T-helper 2 cell treated with Interferon-gamma antibody and Interleukin-4, amounts not matched to agents 5 μg/mL and 100 μg/mL, for 36 hours (primary cell): ENCODE measurements at regions not wholly inside any gene's neighbourhood (a gene's known extent, or its start where the extent isn't known, plus 50 kb on each side); places are given as distances from the start of the nearest gene placed in this dataset.

Source experiments
- DNase-seq: peaks from one replicate; pipeline ENCODE4 v3.0.0; 2021; ENCODE audit warnings: low spot score
- H3K27ac Mint-ChIP-seq: one replicate; pipeline ENCODE4 v1.8.0; 2021; ENCODE audit warnings: mild to moderate bottlenecking, mixed read lengths
- H3K27me3 Mint-ChIP-seq: one replicate; pipeline ENCODE4 v1.8.0; 2021; ENCODE audit warnings: low read depth, mixed read lengths
- H3K36me3 Mint-ChIP-seq: one replicate; pipeline ENCODE4 v1.8.0; 2021; ENCODE audit warnings: low read depth, mixed read lengths
- H3K4me1 Mint-ChIP-seq: one replicate; pipeline ENCODE4 v1.8.0; 2021; ENCODE audit warnings: low read depth, mixed read lengths
- H3K4me3 Mint-ChIP-seq: one replicate; pipeline ENCODE4 v1.8.0; 2022; ENCODE audit warnings: mild to moderate bottlenecking, moderate library complexity, mixed read lengths
- H3K9me3 Mint-ChIP-seq: one replicate; pipeline ENCODE4 v1.8.0; 2021; ENCODE audit warnings: mixed read lengths

DNA sequence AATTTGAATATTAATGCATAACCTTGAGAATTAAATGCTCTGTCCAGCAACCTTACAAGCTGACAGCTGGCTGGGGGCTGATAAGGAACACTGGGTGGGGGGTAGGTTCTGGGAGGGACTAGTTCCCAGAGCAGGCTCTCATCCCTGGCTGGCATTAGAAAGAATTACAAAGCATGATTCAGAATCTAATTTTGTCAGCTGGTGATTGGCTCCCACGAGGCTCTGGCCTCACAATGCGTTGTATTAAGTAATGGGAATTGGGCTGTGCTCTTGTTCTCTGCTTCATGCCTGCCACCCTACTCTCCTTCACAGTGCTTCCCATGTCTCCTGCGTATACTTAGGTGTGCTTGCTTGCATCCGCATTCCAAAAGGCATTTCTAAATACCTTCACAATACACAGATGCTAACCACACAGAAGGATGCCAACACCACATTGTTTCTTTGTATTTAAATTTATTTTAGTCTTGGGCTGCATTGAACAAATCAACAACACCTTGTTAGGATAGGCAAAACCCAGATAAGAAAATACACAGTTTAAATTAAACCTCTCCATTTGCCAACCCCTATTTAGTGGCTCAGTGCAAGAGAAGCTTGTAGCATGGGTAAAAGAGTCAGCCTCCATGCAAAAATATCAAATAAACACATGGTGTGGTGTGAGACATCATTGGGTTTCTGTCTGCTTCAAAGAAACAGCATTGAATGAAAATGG is 434.5 kb upstream of the JAG1 start:
- Mint-ChIP-seq H3K27me3 (no peaks in the 10 kb centered on the region), H3K4me1 (no peaks in the 10 kb centered on the region), H3K36me3 (no peaks in the 10 kb centered on the region), H3K4me3 (no peak overlapping the region), H3K9me3 (peaks cover 4% of the 10 kb centered on the region), H3K27ac (no peak overlapping the region)
- DNase-seq = no peak

DNA sequence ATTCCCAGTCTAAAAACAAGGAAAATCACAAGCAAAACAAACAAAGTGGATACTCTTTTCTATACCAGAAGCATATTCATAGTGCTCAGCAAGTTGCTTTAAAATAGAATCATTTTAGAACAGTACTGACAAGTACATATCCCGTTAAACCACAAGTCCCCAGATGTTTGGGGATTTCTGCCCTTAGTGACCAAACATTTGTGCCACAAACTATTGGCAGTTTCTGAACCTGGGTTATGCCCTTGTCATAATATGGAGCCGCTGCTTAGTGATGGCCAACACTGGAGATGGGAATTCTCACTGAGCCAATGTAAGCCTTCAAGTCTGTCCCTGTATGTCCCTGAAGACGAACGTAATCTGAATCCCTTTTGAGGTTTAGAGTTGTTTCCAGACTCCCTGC is 436.7 kb upstream of the JAG1 start:
- Mint-ChIP-seq H3K4me1 (no peaks in the 10 kb centered on the region), H3K9me3 (no peaks in the 10 kb centered on the region), H3K27me3 (no peaks in the 10 kb centered on the region), H3K36me3 (no peaks in the 10 kb centered on the region), H3K27ac (no peak overlapping the region), H3K4me3 (no peak overlapping the region)
- no peak for DNase-seq

DNA sequence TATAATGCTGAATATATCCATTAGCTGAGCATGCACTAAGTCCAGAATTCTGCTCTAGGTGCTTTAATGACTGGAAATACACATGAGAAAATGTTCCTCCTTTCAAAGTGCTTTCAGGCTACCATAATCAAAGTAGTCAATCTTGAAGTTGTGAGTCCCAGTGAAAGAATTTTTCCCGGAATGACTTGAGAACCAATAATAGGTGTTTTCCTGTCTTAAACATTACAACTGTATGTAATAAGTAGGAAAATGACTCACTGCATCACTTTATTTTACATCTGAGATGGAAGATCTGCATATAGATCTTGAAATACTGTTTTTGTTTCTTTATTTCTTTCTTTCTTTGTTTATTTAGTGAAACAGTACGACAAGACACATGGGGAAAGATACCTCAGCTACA is 437.4 kb upstream of the JAG1 start:
- no peak for DNase-seq
- no peaks in the 10 kb centered on the region for H3K4me1 Mint-ChIP-seq
- H3K9me3 Mint-ChIP-seq = no peaks in the 10 kb centered on the region
- no peaks in the 10 kb centered on the region for H3K36me3 Mint-ChIP-seq
- no peak overlapping the region for H3K4me3 Mint-ChIP-seq
- H3K27me3 Mint-ChIP-seq = no peaks in the 10 kb centered on the region
- no peak overlapping the region for H3K27ac Mint-ChIP-seq

DNA sequence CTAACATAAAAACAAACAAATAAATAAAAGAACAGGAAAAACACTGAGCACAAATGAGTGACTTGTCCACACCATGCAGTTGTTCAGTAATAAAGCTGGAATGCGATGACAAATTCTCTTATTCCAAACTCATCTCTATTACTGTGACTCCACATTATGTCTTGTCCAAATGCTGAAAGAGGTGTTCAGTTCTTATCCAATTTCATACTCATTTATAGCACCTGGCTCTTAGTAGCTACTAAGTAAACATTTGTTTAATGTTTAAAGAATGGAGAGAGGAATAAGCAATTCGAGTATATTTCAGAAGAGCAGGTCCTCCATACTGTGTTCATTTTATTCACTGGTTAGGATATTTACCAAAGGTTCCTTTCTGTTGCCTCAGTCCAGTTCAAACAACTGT is 439.0 kb upstream of the JAG1 start:
- DNase-seq = no peak
- Mint-ChIP-seq H3K27me3 (no peaks in the 10 kb centered on the region), H3K36me3 (no peaks in the 10 kb centered on the region), H3K9me3 (no peaks in the 10 kb centered on the region), H3K27ac (no peak overlapping the region), H3K4me3 (no peak overlapping the region), H3K4me1 (no peaks in the 10 kb centered on the region)

DNA sequence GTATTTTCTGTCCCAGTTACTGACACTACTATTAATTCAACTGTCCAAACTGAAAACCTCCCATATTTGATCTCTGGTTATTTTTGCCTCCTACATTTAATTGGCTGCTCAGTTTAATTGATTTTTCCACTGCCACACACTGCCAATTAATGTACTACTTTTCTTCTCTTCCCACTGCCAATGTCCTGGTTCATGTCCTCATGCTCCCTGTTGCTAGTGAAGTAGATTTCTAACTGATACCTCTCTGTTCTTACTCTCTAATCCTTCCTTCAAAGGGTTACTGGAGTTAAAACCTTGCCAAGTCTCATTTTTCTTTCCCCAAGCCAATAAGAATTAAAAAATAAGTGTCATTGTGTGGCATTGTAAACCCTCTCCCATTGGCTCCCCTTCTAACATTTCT is 440.6 kb upstream of the JAG1 start:
- no peak overlapping the region for H3K4me3 Mint-ChIP-seq
- no peaks in the 10 kb centered on the region for H3K27me3 Mint-ChIP-seq
- H3K4me1 Mint-ChIP-seq = no peaks in the 10 kb centered on the region
- H3K9me3 Mint-ChIP-seq = no peaks in the 10 kb centered on the region
- H3K36me3 Mint-ChIP-seq = no peaks in the 10 kb centered on the region
- DNase-seq = no peak
- H3K27ac Mint-ChIP-seq = no peak overlapping the region

DNA sequence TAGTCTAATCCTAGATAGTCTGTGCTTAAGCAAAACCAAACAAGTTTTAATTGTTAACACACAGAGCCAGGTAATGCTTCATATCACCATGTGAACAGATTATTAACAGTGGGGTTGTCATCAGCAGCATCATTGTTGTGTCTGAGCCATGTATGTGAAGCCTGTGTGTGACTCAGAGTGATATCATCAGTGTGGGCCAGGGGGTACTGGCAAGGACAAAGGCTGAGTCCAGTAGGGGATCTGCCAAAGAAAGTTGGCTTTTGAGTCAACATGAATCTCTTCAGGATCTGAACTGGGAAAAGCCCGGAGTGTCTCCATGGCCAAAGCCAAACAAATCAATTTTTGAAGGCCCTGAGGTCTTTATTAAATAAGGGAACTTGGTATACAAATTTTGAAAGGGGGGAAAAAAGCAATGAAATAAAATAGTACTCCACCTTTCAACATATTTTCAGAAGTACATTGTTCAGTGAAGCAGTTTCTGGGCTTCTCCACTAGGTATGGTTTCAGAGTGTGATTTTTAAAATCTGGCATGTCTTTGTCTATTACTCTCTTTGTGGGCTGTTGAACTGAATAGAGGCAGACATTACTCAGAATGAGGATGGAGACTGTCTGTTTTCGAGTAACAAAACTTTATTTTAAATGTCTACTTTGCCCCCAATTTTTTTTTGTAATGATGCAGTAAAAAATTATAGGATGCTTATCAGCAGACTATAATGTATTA is 444.2 kb upstream of the JAG1 start:
- no peaks in the 10 kb centered on the region for H3K36me3 Mint-ChIP-seq
- H3K4me1 Mint-ChIP-seq = no peaks in the 10 kb centered on the region
- H3K4me3 Mint-ChIP-seq = no peak overlapping the region
- DNase-seq = no peak
- no peaks in the 10 kb centered on the region for H3K9me3 Mint-ChIP-seq
- no peaks in the 10 kb centered on the region for H3K27me3 Mint-ChIP-seq
- H3K27ac Mint-ChIP-seq = no peak overlapping the region

DNA sequence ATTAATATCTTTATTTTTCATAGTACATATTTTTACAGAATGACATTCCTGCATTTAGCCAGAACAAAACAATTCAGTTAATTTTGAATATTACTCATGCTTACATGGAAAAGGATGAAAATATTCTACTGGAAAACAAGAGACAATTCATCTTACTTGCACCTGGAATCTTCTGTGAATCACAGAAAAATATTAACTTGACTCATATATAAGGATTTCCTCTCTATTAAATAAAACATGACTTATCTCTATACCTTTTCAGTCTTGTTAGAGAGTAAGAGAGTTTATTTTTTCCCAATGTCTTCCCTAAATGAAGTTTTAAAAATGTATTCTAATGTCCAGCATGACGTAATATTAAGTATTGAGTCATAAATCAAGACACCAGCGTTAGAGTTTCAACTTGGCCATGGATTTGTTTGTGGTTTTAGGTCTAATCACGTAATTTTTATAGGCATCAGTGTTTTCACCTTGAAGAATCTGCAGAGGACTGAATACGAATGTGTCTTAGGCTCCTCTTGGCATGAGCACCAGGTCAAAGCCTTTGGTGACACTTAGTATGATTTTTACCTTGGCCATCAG is 445.1 kb upstream of the JAG1 start:
- H3K27me3 Mint-ChIP-seq = no peaks in the 10 kb centered on the region
- DNase-seq = no peak
- H3K36me3 Mint-ChIP-seq = no peaks in the 10 kb centered on the region
- no peak overlapping the region for H3K4me3 Mint-ChIP-seq
- H3K4me1 Mint-ChIP-seq = no peaks in the 10 kb centered on the region
- H3K27ac Mint-ChIP-seq = no peak overlapping the region
- no peaks in the 10 kb centered on the region for H3K9me3 Mint-ChIP-seq

DNA sequence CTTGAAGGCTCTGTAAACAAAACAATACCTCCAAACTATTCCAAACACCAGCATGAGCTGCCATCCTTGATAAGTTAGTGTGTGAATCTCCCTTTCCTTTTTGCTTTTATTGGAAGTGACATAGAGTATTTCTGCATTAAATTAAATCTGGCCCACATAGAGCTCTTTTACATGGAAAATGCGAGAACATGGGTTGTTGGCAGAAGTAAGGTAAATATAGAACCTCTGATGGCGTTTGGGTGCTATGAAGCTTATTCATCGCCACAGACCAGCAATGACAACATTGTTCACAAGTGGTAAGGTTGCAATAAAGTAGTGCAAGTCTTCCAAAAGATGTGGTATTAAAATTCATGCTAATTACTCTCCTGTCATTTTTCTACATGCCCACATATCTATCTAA is 445.8 kb upstream of the JAG1 start:
- Mint-ChIP-seq H3K27me3 (no peaks in the 10 kb centered on the region), H3K27ac (no peak overlapping the region), H3K4me3 (no peak overlapping the region), H3K36me3 (no peaks in the 10 kb centered on the region), H3K9me3 (peaks cover 5% of the 10 kb centered on the region), H3K4me1 (no peaks in the 10 kb centered on the region)
- DNase-seq = no peak

DNA sequence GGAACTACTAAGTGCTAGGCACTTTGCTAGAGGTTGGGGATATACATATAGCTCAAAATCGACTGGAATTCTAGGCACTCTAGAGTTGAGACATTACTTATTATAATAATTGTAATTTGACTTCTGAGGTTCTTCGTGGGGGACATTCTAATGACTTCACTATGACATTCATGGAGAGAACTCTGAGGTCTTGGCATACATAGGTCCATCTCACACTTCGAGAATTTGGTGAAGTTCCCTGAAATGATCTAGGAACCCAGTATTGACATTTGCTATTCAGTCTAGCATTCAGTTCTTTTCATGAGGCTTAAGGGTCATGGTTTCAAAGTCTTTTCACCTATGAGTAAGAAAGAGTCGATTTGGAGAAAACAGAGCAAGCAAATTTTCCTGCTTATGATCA is 446.6 kb upstream of the JAG1 start:
- no peak overlapping the region for H3K27ac Mint-ChIP-seq
- H3K4me1 Mint-ChIP-seq = no peaks in the 10 kb centered on the region
- no peak overlapping the region for H3K4me3 Mint-ChIP-seq
- peaks cover 5% of the 10 kb centered on the region for H3K9me3 Mint-ChIP-seq
- no peaks in the 10 kb centered on the region for H3K36me3 Mint-ChIP-seq
- no peak for DNase-seq
- H3K27me3 Mint-ChIP-seq = no peaks in the 10 kb centered on the region

DNA sequence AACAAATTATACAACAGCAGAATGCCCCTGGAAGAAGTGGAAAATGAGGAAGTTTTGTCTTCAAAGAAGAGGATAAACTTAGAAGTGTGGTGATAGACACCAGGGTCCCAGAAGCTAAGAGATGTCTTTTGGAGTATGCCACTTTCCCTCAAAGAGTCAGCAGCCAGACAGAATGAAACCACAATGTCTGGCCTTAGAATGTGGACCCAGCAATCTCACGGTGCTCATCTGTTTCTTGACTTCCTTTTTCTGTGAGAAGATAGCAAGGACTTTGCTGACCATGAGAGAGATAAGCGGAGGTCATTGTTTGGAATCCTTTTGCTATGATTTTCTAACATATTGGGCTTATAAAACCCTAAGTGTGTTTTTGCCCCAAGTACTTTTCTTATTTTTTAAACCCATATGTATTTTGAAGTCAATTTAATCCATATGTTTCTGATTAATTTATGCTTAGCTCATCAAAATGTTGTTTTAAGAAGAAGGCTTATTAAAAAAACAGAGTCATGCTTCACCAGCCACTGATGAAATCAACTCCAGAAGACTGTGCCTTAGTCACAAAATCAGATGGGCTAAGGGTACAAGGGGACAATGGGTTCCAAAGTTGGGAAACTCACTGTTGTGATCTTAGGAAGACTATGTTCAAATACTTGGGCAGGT is 451.2 kb upstream of the JAG1 start:
- Mint-ChIP-seq H3K9me3 (peaks cover 9% of the 10 kb centered on the region), H3K36me3 (no peaks in the 10 kb centered on the region), H3K4me3 (no peak overlapping the region), H3K27ac (no peak overlapping the region), H3K4me1 (no peaks in the 10 kb centered on the region), H3K27me3 (no peaks in the 10 kb centered on the region)
- no peak for DNase-seq

DNA sequence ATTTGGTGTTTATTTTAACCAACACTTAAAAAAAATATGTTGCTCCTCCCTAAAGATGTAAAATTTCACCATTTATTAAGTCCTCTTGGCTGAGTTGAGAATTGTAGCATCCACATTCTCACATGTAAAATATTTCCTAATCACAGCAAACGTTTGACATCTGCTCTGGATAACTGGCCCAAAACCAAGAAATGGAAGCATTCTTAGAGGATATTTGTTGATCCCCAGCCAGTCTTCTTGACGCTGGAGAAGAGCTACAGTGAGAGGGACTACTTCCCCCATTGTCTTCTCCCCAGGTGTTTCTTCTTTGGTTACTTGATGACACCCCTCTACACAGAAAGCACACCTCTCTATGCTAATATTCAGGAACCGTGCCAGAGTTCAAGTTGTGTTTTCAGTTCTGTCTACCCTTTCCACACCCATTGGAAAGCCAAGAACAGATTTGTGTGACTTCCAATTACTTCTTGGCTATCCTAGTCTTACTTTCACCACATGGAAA is 454.5 kb upstream of the JAG1 start:
- H3K9me3 Mint-ChIP-seq = peaks cover 13% of the 10 kb centered on the region
- H3K27ac Mint-ChIP-seq = no peak overlapping the region
- H3K4me1 Mint-ChIP-seq = no peaks in the 10 kb centered on the region
- no peaks in the 10 kb centered on the region for H3K36me3 Mint-ChIP-seq
- no peak for DNase-seq
- no peak overlapping the region for H3K4me3 Mint-ChIP-seq
- H3K27me3 Mint-ChIP-seq = no peaks in the 10 kb centered on the region

DNA sequence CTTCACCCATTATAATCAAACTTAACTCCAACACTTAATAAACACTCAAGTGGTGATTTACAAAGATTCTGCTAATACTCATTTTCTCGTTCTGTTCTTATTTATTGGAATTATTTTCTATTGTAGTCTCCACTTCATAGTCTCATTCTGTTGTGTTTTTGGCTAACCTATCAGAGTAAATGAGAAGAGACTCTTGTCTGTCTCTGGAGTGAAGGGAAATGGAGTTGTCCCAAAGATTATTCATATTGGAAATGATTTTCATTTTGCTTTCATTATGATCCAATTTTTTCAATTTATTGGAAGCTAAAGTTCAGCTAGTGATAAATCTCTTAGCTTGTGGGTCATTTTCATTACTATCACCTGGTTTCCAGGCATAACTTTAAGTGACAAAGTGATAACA is 454.9 kb upstream of the JAG1 start:
- Mint-ChIP-seq H3K9me3 (peaks cover 16% of the 10 kb centered on the region), H3K4me1 (no peaks in the 10 kb centered on the region), H3K36me3 (no peaks in the 10 kb centered on the region), H3K27me3 (no peaks in the 10 kb centered on the region), H3K4me3 (no peak overlapping the region), H3K27ac (no peak overlapping the region)
- DNase-seq = no peak

DNA sequence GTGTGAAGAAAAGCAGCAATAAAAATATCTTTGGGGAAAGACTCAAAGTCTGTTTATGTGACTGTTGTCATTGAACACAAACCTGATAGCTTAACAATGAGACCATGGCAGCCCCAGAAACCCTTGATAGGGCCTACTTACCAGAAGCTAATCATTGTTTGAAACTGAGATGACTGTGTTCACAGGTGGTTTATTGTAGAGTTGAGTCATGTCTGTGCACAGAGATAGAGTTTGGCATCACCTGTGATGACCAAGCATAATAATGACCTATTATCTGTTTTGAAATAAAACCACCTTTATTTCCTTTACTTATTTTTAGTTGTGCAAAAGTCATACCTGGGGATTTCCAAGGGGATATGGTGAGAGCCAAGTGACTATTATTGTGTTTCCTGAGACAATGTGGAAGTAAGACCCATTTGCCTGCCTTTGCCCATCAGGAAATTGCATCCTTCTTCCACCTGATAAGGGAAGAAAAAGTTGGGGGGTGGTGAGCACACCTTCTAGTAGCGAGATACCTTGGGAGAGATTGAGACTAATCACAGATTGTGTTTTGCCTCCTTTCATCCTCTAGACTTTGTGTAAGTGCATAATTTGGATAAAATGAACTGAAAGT is 456.9 kb upstream of the JAG1 start:
- H3K9me3 Mint-ChIP-seq = peaks cover 13% of the 10 kb centered on the region
- no peak overlapping the region for H3K4me3 Mint-ChIP-seq
- H3K27ac Mint-ChIP-seq = no peak overlapping the region
- H3K4me1 Mint-ChIP-seq = no peaks in the 10 kb centered on the region
- no peak for DNase-seq
- H3K36me3 Mint-ChIP-seq = no peaks in the 10 kb centered on the region
- H3K27me3 Mint-ChIP-seq = no peaks in the 10 kb centered on the region
